OCI-LY3 (cell line): ENCODE measurements at regions not wholly inside any gene's neighbourhood (a gene's known extent, or its start where the extent isn't known, plus 50 kb on each side); places are given as distances from the start of the nearest gene placed in this dataset.

Source experiments
- H2AFZ ChIP-seq: fragments of 200-600, 300-600 bp; shearing (Covaris generic); 2 replicates; pipeline ENCODE4 v1.6.0; 2014; ENCODE audit warnings: antibody characterized with exemption, low read depth, low read length
- H3K27ac ChIP-seq: fragments of 200-600, 300-600 bp; sonication (generic); 2 replicates; pipeline ENCODE4 v1.5.1; 2014; ENCODE audit warnings: mild to moderate bottlenecking, low read length, moderate library complexity, mixed read lengths
- H3K27me3 ChIP-seq: fragments of 200-600, 300-600 bp; sonication (generic); 2 replicates; pipeline ENCODE4 v1.6.1; 2014; ENCODE audit warnings: low read depth, low read length, mixed read lengths
- H3K36me3 ChIP-seq: fragments of 200-600, 300-600 bp; sonication (generic); replicated peaks from 2 replicates; pipeline ENCODE3; 2014; ENCODE audit warnings: low read depth, low read length, mixed read lengths
- H3K4me1 ChIP-seq: fragments of 300-600, 200-600 bp; sonication (generic); 2 replicates; pipeline ENCODE4 v1.6.1; 2014; ENCODE audit warnings: low read length, mixed read lengths
- H3K4me2 ChIP-seq: fragments of 200-600, 300-600 bp; sonication (generic); 2 replicates; pipeline ENCODE4 v1.6.1; 2014; ENCODE audit warnings: low read length, mixed read lengths
- H3K4me3 ChIP-seq: fragments of 300-600, 200-600 bp; sonication (generic); 2 replicates; pipeline ENCODE4 v1.5.1; 2014; ENCODE audit warnings: antibody characterized with exemption, mild to moderate bottlenecking, low read length, moderate library complexity
- H3K79me2 ChIP-seq: fragments of 300-600, 200-600 bp; shearing (Covaris generic); 2 replicates; pipeline ENCODE4 v1.6.1; 2014; ENCODE audit warnings: mild to moderate bottlenecking, low read length, mixed read lengths
- H3K9ac ChIP-seq: fragments of 300-600, 200-600 bp; shearing (Covaris generic); 2 replicates; pipeline ENCODE4 v1.6.0; 2014; ENCODE audit warnings: mild to moderate bottlenecking, low read length, moderate library complexity
- H3K9me3 ChIP-seq: fragments of 200-600, 300-600 bp; shearing (Covaris generic); 2 replicates; pipeline ENCODE4 v1.6.1; 2014; ENCODE audit warnings: low read length, mixed read lengths; ENCODE audit not compliant: insufficient read depth
- H4K20me1 ChIP-seq: fragments of 200-600, 300-600 bp; sonication (generic); 2 replicates; pipeline ENCODE4 v1.6.1; 2016; ENCODE audit warnings: low read length, mixed read lengths; ENCODE audit not compliant: insufficient read depth
- EZH2phosphoT487 ChIP-seq: fragments of 200-600 bp; shearing (Covaris generic); IDR thresholded peaks from 2 replicates; pipeline ENCODE4 v1.6.1; 2018; ENCODE audit warnings: antibody characterized with exemption, mixed run types, low read depth
- TF ChIP-seq, protein P1 (sequence below): fragments of 200-600, 300-600 bp; sonication (generic); IDR thresholded peaks from 2 replicates; pipeline ENCODE4 v1.5.1; 2014; ENCODE audit warnings: antibody characterized with exemption, low read length, low read depth

DNA sequence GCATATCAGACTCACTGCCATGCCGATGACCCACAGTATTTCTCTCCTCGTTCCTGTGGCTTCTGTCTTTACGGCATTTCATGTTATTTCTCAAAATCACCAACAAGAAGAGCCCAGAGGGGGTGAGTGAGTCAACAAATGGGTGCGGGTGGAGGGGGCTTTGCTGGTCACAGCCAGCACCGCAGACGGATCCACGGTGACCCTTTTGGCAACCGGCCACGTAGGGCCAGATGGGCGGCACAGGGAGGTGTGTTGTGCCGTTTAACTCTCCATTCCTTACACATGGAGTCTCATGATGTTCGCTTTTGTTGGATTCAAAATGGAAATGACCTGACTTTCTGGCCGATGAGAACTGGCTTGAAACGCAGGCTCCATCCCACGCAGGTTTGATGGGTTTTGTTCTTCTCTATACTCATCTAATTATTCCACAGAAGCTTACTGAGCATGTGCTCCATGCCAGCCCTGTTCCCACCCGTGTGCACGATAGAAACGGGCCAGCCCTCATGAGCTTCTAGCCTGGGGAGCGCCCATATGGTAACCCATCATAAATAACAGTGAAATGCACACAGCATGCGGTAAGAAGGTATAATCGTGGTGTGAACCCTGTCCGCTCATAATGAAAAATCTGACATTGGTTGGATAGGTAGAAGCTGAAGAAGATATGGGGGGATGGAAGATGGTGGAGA lies 319.9 kb downstream of the BRD1 start:
- H3K79me2 ChIP-seq: no peaks in the 10 kb centered on the region
- H3K27ac ChIP-seq: no peak overlapping the region
- no peaks in the 10 kb centered on the region for H4K20me1 ChIP-seq
- H3K9me3 ChIP-seq: no peaks in the 10 kb centered on the region
- no peak overlapping the region for H2AFZ ChIP-seq
- no peaks in the 10 kb centered on the region for H3K27me3 ChIP-seq
- no peak for TF ChIP-seq EZH2phosphoT487
- TF ChIP-seq, protein P1, sequence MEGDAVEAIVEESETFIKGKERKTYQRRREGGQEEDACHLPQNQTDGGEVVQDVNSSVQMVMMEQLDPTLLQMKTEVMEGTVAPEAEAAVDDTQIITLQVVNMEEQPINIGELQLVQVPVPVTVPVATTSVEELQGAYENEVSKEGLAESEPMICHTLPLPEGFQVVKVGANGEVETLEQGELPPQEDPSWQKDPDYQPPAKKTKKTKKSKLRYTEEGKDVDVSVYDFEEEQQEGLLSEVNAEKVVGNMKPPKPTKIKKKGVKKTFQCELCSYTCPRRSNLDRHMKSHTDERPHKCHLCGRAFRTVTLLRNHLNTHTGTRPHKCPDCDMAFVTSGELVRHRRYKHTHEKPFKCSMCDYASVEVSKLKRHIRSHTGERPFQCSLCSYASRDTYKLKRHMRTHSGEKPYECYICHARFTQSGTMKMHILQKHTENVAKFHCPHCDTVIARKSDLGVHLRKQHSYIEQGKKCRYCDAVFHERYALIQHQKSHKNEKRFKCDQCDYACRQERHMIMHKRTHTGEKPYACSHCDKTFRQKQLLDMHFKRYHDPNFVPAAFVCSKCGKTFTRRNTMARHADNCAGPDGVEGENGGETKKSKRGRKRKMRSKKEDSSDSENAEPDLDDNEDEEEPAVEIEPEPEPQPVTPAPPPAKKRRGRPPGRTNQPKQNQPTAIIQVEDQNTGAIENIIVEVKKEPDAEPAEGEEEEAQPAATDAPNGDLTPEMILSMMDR: no peak
- no peak overlapping the region for H3K4me3 ChIP-seq
- peaks cover 8% of the 10 kb centered on the region for H3K4me1 ChIP-seq
- no peak overlapping the region for H3K4me2 ChIP-seq
- H3K36me3 ChIP-seq: peaks cover 10% of the 10 kb centered on the region
- H3K9ac ChIP-seq: no peak overlapping the region

DNA sequence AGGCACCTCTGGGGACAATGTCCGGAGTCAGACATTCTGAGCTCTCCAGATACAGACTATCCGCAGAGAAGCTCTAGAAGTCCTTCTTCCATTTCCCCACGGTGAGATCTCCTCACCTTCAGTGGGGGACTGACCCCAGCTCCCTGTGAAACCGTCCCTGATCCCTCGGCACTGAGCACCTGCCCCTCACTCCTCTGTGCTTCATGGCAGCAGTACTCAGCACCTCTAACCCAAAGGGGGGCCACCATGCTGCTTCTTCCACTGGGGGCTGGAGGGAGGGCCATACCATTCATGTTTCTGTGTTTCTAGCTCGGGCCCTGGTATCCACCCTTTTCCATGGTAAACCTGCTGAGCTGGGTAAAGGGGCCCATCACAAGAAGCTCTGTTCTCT lies 321.7 kb downstream of the BRD1 start:
- Histone ChIP-seq H3K4me2 (no peak overlapping the region), H3K9me3 (no peaks in the 10 kb centered on the region), H3K27ac (no peak overlapping the region), H4K20me1 (no peaks in the 10 kb centered on the region), H3K9ac (no peak overlapping the region), H3K79me2 (no peaks in the 10 kb centered on the region), H3K4me3 (no peak overlapping the region), H2AFZ (no peak overlapping the region), H3K4me1 (no peaks in the 10 kb centered on the region; the same call in 1 of the 2 replicates), H3K36me3 (no peaks in the 10 kb centered on the region), H3K27me3 (no peaks in the 10 kb centered on the region)
- TF ChIP-seq, protein P1: no peak
- TF ChIP-seq EZH2phosphoT487: no peak

DNA sequence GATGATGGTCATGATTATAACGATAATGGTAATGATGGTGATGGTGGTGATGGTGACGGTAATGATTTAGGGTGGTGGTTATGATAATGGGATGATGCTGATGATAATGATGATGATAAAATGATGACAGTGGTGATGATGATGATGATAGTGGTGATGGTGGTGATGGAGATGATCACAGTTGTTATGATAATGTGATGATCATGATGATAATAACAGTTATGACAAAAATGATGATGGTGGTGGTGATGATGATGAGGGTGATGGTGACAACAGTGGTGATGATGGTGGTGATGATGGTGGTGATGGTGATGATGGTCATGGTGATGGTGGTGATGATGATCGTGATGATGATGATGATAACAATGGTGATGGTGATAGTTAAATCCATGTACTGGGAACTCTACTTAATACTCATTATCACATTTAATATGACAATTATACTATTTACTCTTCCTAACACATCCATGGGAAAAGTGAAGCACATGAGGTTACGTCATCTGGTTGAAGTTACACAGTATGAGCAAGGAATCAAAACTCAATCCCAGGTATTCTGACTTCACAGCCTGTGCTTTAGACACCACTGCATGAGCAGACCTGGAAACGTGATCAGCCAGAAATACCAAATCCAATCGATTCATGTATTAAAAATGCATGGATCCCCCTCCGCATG lies 322.2 kb downstream of the BRD1 start:
- TF ChIP-seq, protein P1: no peak
- no peak for TF ChIP-seq EZH2phosphoT487
- H3K27ac ChIP-seq: no peak overlapping the region
- H3K4me2 ChIP-seq: no peak overlapping the region
- H3K9ac ChIP-seq: no peak overlapping the region
- no peaks in the 10 kb centered on the region for H3K9me3 ChIP-seq
- no peak overlapping the region for H3K4me3 ChIP-seq
- H3K4me1 ChIP-seq: no peaks in the 10 kb centered on the region; the same call in 1 of the 2 replicates
- no peaks in the 10 kb centered on the region for H3K79me2 ChIP-seq
- no peaks in the 10 kb centered on the region for H3K27me3 ChIP-seq
- H2AFZ ChIP-seq: no peak overlapping the region
- no peaks in the 10 kb centered on the region for H4K20me1 ChIP-seq
- no peaks in the 10 kb centered on the region for H3K36me3 ChIP-seq

DNA sequence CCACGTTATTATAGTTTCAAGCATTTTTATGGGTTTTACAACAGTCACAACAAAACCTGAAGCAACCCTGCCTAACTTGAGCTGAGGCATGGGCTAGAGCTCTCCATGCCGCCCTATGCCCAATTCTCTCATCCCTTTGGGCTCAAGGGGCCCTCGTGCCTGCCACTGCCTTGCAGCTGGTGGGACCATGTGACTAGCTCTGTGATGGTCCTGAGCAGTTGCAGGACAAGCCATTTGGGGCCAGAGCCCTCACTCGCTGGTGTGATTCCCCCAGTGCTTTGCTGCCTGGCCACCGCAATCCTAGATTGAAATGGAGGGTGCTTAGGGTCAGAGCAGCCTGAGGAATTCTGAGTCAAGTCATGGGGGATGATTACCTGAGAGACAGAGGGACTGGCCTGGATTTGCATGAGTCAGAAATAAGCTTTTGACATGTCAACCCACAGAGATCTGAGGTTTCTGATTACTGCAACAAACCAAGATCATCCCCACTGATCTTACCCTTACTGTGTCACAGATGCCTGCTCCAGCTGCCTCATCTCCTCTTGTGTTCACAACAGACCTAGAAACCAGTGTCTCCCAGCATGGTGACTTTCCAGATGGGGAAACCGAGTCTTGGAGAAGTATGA lies 323.7 kb downstream of the BRD1 start:
- Histone ChIP-seq H3K27ac (no peak overlapping the region), H3K9me3 (no peaks in the 10 kb centered on the region), H3K79me2 (no peaks in the 10 kb centered on the region), H3K4me3 (no peak overlapping the region), H3K4me2 (no peak overlapping the region), H3K9ac (no peak overlapping the region), H3K36me3 (no peaks in the 10 kb centered on the region), H3K4me1 (no peaks in the 10 kb centered on the region; the same call in 1 of the 2 replicates), H3K27me3 (no peaks in the 10 kb centered on the region), H4K20me1 (no peaks in the 10 kb centered on the region), H2AFZ (no peak overlapping the region)
- TF ChIP-seq EZH2phosphoT487: no peak
- TF ChIP-seq, protein P1: no peak
